NCI-H510A treated with DMSO at 0.1 percent for 48 hours (cell line): ENCODE measurements at regions not wholly inside any gene's neighbourhood (a gene's known extent, or its start where the extent isn't known, plus 50 kb on each side); places are given as distances from the start of the nearest gene placed in this dataset.
"Not testable (repeated sequence)": the region's sequence is repeated elsewhere in the genome, so short reads cannot be mapped to it uniquely, and the experiment has no call there.

Experiments used
- DNase-seq: peaks from one replicate; lab custom pipeline; 2025; lab: John Stamatoyannopoulos, UW

DNA sequence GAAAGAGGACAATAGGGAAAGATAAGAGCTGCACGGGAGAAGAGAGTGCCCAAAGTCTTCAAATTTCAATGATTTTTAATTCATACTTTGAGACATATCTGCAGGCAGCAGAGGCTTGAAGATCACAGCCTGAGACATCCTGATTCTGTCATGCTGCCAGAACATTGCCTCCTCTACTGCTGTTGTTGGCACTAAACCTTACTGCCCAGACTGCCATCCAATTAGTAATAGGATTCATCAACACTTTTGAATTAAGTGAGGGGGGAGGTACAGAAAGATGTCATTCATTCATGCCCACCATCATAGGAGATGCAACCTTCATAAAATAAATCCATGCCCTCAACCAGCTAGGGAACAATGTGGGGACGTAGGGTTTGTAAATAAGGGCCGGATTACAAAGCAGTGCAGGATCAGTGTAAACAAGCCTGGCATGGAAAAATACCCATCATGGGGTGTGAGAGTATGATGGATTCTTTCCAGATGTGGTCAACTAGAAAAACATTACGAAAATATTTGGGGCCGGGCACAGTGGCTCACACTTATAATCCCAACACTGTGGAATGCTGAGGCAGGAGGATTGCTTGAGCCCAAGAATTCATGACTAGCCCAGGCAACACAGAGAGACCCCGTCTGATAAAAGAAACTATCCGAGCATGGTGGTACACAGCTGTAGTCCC lies 122.1 kb upstream of the DAPK1 start:
- no peak for DNase-seq

DNA sequence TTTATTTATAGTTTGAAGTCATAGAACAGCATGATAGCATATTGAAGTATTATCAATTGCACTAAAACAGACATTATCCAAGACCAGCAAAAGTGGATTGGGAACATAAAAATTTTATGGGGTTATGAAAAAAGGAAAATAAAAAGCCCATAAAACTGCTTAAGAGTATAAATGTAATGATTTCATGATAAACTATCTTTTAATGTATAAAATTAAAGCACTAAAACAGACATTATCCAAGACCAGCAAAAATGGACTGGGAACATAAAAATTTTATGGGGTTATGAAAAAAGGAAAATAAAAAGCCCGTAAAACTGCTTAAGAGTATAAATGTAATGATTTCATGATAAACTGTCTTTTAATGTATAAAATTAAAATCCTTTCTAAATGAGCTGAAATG lies 119.0 kb upstream of the DAPK1 start:
- no peak for DNase-seq

DNA sequence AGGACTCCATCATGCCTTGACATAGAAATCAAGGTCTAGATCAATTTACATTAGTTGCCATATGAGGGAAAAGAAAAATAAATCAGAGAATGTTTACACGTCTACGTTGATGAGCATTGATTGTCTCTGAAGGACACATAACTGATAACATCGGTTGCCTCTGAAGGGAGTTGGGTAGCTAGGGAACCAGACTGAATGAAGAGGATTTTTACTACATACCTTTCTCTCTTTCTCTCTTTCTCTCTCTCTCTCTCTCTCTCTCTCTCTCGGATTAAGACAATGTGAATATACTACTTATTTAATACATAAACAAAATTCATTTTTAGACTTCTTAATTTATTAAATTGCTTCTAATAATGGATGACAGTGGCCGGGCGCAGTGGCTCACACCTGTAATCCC lies 118.4 kb upstream of the DAPK1 start:
- no peak for DNase-seq

DNA sequence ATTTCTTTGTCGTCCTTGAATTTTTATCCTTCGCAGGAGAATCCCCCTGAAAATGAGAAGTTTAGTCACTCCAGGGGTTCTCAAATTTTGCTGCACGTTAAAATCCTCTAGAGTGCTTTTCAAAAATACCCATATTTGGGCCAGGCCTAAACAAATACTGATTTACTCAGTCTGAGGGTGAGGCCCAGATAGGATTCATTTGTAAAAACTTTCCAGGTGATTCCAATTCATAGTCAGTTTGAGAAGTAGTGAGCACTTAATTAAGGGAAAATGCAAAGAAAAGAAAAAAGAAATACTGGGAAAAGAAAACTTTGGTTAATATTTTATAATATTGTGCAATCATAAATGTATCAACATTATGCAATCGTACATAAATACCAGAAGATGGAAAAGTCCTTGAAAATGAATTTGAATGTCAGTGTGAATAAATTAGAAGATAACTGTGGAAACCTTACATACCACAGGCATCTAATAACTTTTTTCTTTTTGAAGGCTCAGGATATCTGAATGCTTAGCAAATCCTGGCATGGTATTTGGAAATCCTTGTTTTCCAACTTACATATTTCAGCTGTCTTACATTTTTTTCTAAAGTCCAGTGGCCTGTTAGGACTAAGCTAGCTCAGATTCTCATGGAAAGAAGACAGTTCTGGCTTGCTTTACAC lies 116.5 kb upstream of the DAPK1 start:
- no peak for DNase-seq

DNA sequence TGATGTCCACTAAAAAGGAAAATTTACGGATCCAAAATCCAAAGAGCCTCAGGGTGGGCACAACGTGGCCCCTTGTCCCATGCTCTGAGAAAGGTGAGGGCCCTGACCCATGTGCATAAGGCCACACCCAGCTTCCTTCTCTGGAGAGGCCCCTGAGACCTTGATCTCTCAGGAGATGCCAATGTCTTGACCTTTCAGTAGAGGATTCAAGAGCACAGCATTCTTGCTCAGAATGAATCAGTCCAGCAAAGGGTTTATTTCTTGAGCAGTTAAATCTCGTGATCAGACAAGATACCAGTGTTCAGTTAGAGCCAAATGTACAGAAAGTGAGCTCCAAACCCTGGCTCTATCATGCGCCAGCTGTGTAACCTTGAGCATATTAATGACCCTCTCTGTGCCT lies 115.9 kb upstream of the DAPK1 start:
- DNase-seq: no peak

DNA sequence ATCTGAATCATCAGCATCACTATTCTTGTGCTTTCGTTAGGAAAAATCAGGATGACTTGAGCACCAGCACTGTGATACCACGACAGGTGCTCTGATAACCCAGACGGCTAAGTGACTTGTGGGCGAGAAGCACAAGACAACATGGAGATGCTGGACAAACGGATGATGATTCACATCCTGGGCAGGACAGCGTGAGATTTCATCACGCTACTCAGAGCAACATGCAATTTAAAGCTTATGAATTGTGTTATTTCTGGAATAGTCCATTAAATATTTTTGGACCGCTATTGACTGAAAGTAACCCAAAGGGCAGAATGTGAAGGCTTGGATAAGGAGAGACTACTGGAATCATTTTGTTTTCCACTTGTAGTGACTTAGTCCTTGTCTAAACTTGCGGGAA lies 114.8 kb upstream of the DAPK1 start:
- DNase-seq: no peak

DNA sequence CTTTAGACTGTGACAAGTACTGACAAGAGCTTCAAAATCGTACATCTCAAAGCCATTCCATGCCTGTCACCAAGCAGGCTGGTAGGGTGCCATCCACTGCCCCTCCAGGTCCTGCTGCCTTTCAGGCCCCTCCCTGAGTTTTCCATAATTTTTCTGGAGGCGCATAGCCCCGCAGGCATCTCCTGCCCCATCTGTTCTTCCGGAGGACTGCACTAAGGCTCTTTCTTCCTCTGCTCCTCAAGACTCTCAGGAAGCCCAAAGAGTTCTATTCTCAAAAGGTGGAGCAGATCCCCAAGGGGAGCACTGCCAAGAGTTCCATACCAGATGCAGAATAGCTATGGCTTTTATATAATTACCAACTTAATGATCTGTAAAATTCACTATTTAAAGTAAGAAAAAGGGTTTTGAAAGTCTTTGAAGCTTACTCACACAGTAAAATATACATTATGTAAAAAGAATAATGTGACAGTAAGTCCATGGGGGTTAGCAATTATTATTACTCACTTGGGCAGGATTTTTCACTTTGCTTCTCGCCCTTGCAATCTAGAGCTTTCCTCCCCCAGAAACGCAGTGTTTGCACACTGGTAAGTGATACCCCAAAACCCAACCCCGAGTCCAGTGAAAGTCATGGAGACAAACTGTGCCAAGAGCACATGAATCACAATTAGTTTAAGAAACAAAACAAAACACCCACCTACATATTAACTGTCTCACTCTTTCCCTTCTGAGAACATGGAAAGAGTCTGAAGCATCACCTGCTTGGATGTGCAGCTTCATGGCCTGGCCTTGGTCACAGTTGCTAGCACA lies 114.1 kb upstream of the DAPK1 start:
- no peak for DNase-seq

- DNase-seq: no peak
These were observed 111.1 kb upstream of the DAPK1 start for GRCh38 chr9:87386490-87387025.

DNA sequence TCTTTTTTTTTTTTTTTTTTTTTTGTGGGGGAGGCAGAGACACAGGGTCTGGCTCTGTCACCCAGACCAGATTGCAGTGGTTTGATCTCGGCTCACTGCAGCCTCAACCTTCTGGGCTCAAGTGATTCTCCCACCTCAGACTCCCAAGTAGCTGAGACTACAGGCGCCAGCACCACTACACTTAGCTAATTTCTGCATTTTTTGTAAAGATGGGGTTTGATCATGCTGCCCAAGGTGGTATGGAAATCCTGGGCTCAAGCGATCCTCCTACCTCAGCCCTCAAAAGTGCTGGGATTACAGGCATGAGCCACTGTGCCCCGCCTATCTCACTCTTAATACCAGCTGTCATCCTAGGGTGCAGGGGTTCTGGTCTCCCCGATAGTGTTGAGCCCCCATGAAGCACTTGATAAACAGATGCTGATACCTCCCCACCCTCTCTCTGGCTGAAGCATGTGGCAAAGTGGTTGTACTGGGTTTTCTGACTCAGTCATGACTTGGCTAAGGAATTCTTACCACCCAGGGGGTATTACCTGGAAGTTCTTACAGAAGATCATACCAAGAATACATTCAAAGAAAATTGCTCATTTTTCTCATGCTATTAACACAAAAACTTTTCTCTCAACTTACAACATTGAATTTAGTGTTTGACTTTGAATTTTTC lies 110.2 kb upstream of the DAPK1 start:
- DNase-seq: no peak

DNA sequence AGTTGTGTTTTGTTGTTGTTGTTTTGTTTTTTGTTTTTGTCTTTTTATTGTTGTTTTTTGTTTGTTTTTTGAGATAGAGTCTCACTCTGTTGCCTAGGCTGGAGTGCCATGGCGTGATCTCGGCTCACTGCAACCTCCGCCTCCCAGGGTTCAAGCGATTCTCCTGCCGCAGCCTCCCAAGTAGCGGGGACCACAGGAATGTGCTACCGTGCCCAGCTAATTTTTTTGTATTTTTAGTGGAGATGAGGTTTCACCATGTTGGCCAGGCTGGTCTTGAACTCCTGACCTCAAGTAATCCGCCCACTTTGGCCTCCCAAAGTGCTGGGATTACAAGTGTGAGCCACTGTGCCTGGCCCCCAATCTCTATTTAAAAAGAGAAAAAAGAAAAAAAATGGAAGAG lies 109.0 kb upstream of the DAPK1 start:
- DNase-seq: not testable (repeated sequence)

DNA sequence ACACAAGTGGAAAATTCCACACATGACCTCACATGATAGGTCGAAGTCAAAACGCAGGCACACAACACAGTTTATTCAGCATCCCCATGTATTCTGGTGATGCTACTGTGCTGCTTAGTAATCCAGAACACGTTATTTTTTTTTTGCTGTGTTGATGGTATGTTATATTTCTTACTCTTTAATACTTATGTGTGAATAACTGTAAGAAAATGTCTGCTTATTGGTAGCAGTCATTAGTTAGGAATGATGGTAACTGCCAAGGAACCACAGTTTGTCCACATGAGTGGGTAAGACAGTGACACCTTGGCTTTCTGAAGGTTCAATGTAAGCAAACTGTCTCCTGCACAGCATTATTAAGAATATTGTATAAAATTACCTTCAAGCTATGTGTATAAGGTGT lies 107.7 kb upstream of the DAPK1 start:
- no peak for DNase-seq

GRCh38 chr9:87390361-87390760 lies 107.3 kb upstream of the DAPK1 start:
- DNase-seq: no peak

- no peak for DNase-seq
These were observed 105.6 kb upstream of the DAPK1 start for GRCh38 chr9:87392086-87392485.

GRCh38 chr9:87393706-87394230 lies 103.9 kb upstream of the DAPK1 start:
- DNase-seq: no peak

GRCh38 chr9:87395804-87396479 lies 101.7 kb upstream of the DAPK1 start:
- no peak for DNase-seq

- DNase-seq: no peak
These were observed 96.0 kb upstream of the DAPK1 start for GRCh38 chr9:87401681-87402080.

GRCh38 chr9:87402537-87402936 lies 95.1 kb upstream of the DAPK1 start:
- no peak for DNase-seq

GRCh38 chr9:87405677-87406542 lies 91.8 kb upstream of the DAPK1 start:
- no peak for DNase-seq

- no peak for DNase-seq
These were observed 91.0 kb upstream of the DAPK1 start for GRCh38 chr9:87406543-87407166.
